HG03159 (cell line): ENCODE measurements at regions not wholly inside any gene's neighbourhood (a gene's known extent, or its start where the extent isn't known, plus 50 kb on each side); places are given as distances from the start of the nearest gene placed in this dataset.
"Not testable (repeated sequence)": the region's sequence is repeated elsewhere in the genome, so short reads cannot be mapped to it uniquely, and the experiment has no call there.

Experiments
- ATAC-seq: cut with Tn5 transposase; IDR thresholded peaks from one replicate; pipeline ENCODE4 v1.9.1; 2021; ENCODE audit warnings: mild to moderate bottlenecking, moderate library complexity; ENCODE audit not compliant: unreplicated experiment

GRCh38 chr7:98727146-98727709 lies 110.1 kb downstream of the NPTX2 start:
- ATAC-seq = no peak

- ATAC-seq = no peak
These were observed 111.5 kb downstream of the NPTX2 start for GRCh38 chr7:98728555-98728954.

- no peak for ATAC-seq
These were observed 112.0 kb downstream of the NPTX2 start for GRCh38 chr7:98729121-98729520.

- no peak for ATAC-seq
These were observed 113.2 kb downstream of the NPTX2 start for GRCh38 chr7:98730326-98730725.

GRCh38 chr7:98731651-98732050 lies 114.6 kb downstream of the NPTX2 start:
- no peak for ATAC-seq

- ATAC-seq = no peak
These were observed 116.0 kb downstream of the NPTX2 start for GRCh38 chr7:98733036-98733435.

- no peak for ATAC-seq
These were observed 118.7 kb downstream of the NPTX2 start for GRCh38 chr7:98735801-98736200.

- ATAC-seq = not testable (repeated sequence)
These were observed 119.4 kb downstream of the NPTX2 start for GRCh38 chr7:98736461-98736860.

GRCh38 chr7:98737176-98737575 lies 120.1 kb downstream of the NPTX2 start:
- ATAC-seq = no peak

- no peak for ATAC-seq
These were observed 123.6 kb downstream of the NPTX2 start for GRCh38 chr7:98740643-98741042.

- ATAC-seq = no peak
These were observed 124.0 kb downstream of the TMEM130 start for GRCh38 chr7:98745722-98746318.

GRCh38 chr7:98748090-98748489 lies 121.7 kb downstream of the TMEM130 start:
- no peak for ATAC-seq

GRCh38 chr7:98753176-98753575 lies 116.6 kb downstream of the TMEM130 start:
- ATAC-seq = no peak

GRCh38 chr7:98753989-98754479 lies 115.8 kb downstream of the TMEM130 start:
- ATAC-seq = no peak

GRCh38 chr7:98755138-98755898 lies 114.5 kb downstream of the TMEM130 start:
- ATAC-seq = no peak

GRCh38 chr7:98758157-98758556 lies 111.7 kb downstream of the TMEM130 start:
- ATAC-seq = no peak

GRCh38 chr7:98760201-98760651 lies 109.6 kb downstream of the TMEM130 start:
- no peak for ATAC-seq

GRCh38 chr7:98761225-98761624 lies 108.6 kb downstream of the TMEM130 start:
- ATAC-seq = no peak

GRCh38 chr7:98762620-98763019 lies 107.2 kb downstream of the TMEM130 start:
- ATAC-seq = no peak

GRCh38 chr7:98763441-98763840 lies 106.4 kb downstream of the TMEM130 start:
- no peak for ATAC-seq

- ATAC-seq = no peak
These were observed 104.9 kb downstream of the TMEM130 start for GRCh38 chr7:98764946-98765345.

GRCh38 chr7:98770085-98770484 lies 99.7 kb downstream of the TMEM130 start:
- ATAC-seq = not testable (repeated sequence)
